ENCODE measurements at regions not wholly inside any gene's neighbourhood (a gene's known extent, or its start where the extent isn't known, plus 50 kb on each side); places are given as distances from the start of the nearest gene placed in this dataset.

- Histone ChIP-seq H3K9me3 (ENCODE audit: control insufficient read depth, insufficient read depth, low read depth, low read length) (no peaks in the 10 kb centered on the region), H2AFZ (ENCODE audit: low read length) (no peak overlapping the region), H3K36me3 (ENCODE audit: control insufficient read depth, insufficient read depth, low read length) (no peaks in the 10 kb centered on the region), H3K27me3 (ENCODE audit: control insufficient read depth, insufficient read depth, low read length) (no peaks in the 10 kb centered on the region), H3K4me1 (ENCODE audit: control insufficient read depth, extremely low read depth, insufficient read depth, low read length) (no peaks in the 10 kb centered on the region), H4K20me1 (ENCODE audit: control insufficient read depth, extremely low read depth, insufficient read depth, low read length) (no peaks in the 10 kb centered on the region), H3K4me2 (ENCODE audit: extremely low read depth, insufficient read depth, low read length) (no peak overlapping the region), H3K4me3 (replicated peaks in 1 of 4; ENCODE audit: control extremely low read depth in 1 of 4, insufficient read depth in 1 of 4, low read depth in 3 of 4, low read length in 4 of 4) (no peak overlapping the region), H3K79me2 (ENCODE audit: control insufficient read depth, insufficient read depth, low read length) (no peaks in the 10 kb centered on the region), H3K9ac (ENCODE audit: insufficient read depth, low read length) (no peak overlapping the region), H3K27ac (ENCODE audit: insufficient read depth, low read length) (no peak overlapping the region)
- DNase-seq (ENCODE audit: low read depth in 2 of 2) = no peak
- TF ChIP-seq EZH2 (IDR thresholded peaks at IDR 0.05; ENCODE audit: low read length, missing control alignments) (no peak), CTCF (conservative IDR thresholded peaks at IDR 0.05 in 1 of 2, IDR thresholded peaks at IDR 0.05 in 1 of 2; ENCODE audit: low read depth in 1 of 2, low read length in 2 of 2) (no peak)
Measured at GRCh38 chr3:157647820-157648219, 144.6 kb upstream of the VEPH1 start.

GRCh38 chr3:157639756-157640426, 136.7 kb upstream of the VEPH1 start:
- no peak overlapping the region for H3K27ac ChIP-seq (ENCODE audit: insufficient read depth, low read length)
- DNase-seq (ENCODE audit: low read depth in 2 of 2) = no peak
- H3K27me3 ChIP-seq (ENCODE audit: control insufficient read depth, insufficient read depth, low read length) = no peaks in the 10 kb centered on the region
- H3K36me3 ChIP-seq (ENCODE audit: control insufficient read depth, insufficient read depth, low read length) = no peaks in the 10 kb centered on the region
- no peaks in the 10 kb centered on the region for H3K79me2 ChIP-seq (ENCODE audit: control insufficient read depth, insufficient read depth, low read length)
- no peak for TF ChIP-seq EZH2 (IDR thresholded peaks at IDR 0.05; ENCODE audit: low read length, missing control alignments)
- no peak for TF ChIP-seq CTCF (conservative IDR thresholded peaks at IDR 0.05 in 1 of 2, IDR thresholded peaks at IDR 0.05 in 1 of 2; ENCODE audit: low read depth in 1 of 2, low read length in 2 of 2)
- H3K4me3 ChIP-seq (replicated peaks in 1 of 4; ENCODE audit: control extremely low read depth in 1 of 4, insufficient read depth in 1 of 4, low read depth in 3 of 4, low read length in 4 of 4) = no peak overlapping the region
- H4K20me1 ChIP-seq (ENCODE audit: control insufficient read depth, extremely low read depth, insufficient read depth, low read length) = no peaks in the 10 kb centered on the region
- no peak overlapping the region for H3K4me2 ChIP-seq (ENCODE audit: extremely low read depth, insufficient read depth, low read length)
- H3K4me1 ChIP-seq (ENCODE audit: control insufficient read depth, extremely low read depth, insufficient read depth, low read length) = no peaks in the 10 kb centered on the region
- no peaks in the 10 kb centered on the region for H3K9me3 ChIP-seq (ENCODE audit: control insufficient read depth, insufficient read depth, low read depth, low read length)
- no peak overlapping the region for H3K9ac ChIP-seq (ENCODE audit: insufficient read depth, low read length)
- H2AFZ ChIP-seq (ENCODE audit: low read length) = no peak overlapping the region

GRCh38 chr3:157637866-157638265, 134.7 kb upstream of the VEPH1 start:
- no peaks in the 10 kb centered on the region for H3K9me3 ChIP-seq (ENCODE audit: control insufficient read depth, insufficient read depth, low read depth, low read length)
- TF ChIP-seq CTCF (conservative IDR thresholded peaks at IDR 0.05 in 1 of 2, IDR thresholded peaks at IDR 0.05 in 1 of 2; ENCODE audit: low read depth in 1 of 2, low read length in 2 of 2) = no peak
- no peak for TF ChIP-seq EZH2 (IDR thresholded peaks at IDR 0.05; ENCODE audit: low read length, missing control alignments)
- H3K4me2 ChIP-seq (ENCODE audit: extremely low read depth, insufficient read depth, low read length) = no peak overlapping the region
- no peak for DNase-seq (ENCODE audit: low read depth in 2 of 2)
- H3K4me3 ChIP-seq (replicated peaks in 1 of 4; ENCODE audit: control extremely low read depth in 1 of 4, insufficient read depth in 1 of 4, low read depth in 3 of 4, low read length in 4 of 4) = no peak overlapping the region
- H3K9ac ChIP-seq (ENCODE audit: insufficient read depth, low read length) = no peak overlapping the region
- H3K27ac ChIP-seq (ENCODE audit: insufficient read depth, low read length) = no peak overlapping the region
- H2AFZ ChIP-seq (ENCODE audit: low read length) = no peak overlapping the region
- no peaks in the 10 kb centered on the region for H3K4me1 ChIP-seq (ENCODE audit: control insufficient read depth, extremely low read depth, insufficient read depth, low read length)
- H3K79me2 ChIP-seq (ENCODE audit: control insufficient read depth, insufficient read depth, low read length) = no peaks in the 10 kb centered on the region
- no peaks in the 10 kb centered on the region for H3K27me3 ChIP-seq (ENCODE audit: control insufficient read depth, insufficient read depth, low read length)
- H4K20me1 ChIP-seq (ENCODE audit: control insufficient read depth, extremely low read depth, insufficient read depth, low read length) = no peaks in the 10 kb centered on the region
- no peaks in the 10 kb centered on the region for H3K36me3 ChIP-seq (ENCODE audit: control insufficient read depth, insufficient read depth, low read length)
